Endodermal cell (in vitro differentiated cells): ENCODE measurements at regions not wholly inside any gene's neighbourhood (a gene's known extent, or its start where the extent isn't known, plus 50 kb on each side); places are given as distances from the start of the nearest gene placed in this dataset.
A peak's percentile ranks its signal among the peaks of the same experiment; 100 is the strongest.

Source experiments
- DNase-seq: peaks from one replicate; pipeline ENCODE4 v3.0.0-alpha.2; 2017
- H3K27ac ChIP-seq: 2 replicates; pipeline ENCODE4 v1.5.1; 2013; ENCODE audit warnings: mild to moderate bottlenecking, low read depth, low read length, moderate library complexity
- H3K27me3 ChIP-seq: 2 replicates; pipeline ENCODE4 v1.6.1; 2013; ENCODE audit warnings: mild to moderate bottlenecking, low read length, moderate library complexity; ENCODE audit not compliant: insufficient read depth, control insufficient read depth, poor library complexity, severe bottlenecking
- H3K36me3 ChIP-seq: 2 replicates; pipeline ENCODE4 v1.7.0; 2013; ENCODE audit warnings: mild to moderate bottlenecking, low read length, moderate library complexity; ENCODE audit not compliant: control insufficient read depth, insufficient read depth
- H3K4me1 ChIP-seq: one replicate; pipeline ENCODE4 v1.7.0; 2013; ENCODE audit warnings: low read length; ENCODE audit not compliant: control insufficient read depth, insufficient read depth
- H3K4me3 ChIP-seq: 2 replicates; pipeline ENCODE4 v1.5.1; 2013; ENCODE audit warnings: mild to moderate bottlenecking, low read length, moderate library complexity
- H3K9ac ChIP-seq: 2 replicates; pipeline ENCODE4 v1.6.1; 2013; ENCODE audit warnings: mild to moderate bottlenecking, low read length, moderate library complexity; ENCODE audit not compliant: poor library complexity, severe bottlenecking; ENCODE audit errors: extremely low read depth
- H3K9me3 ChIP-seq: 2 replicates; pipeline ENCODE4 v1.6.1; 2013; ENCODE audit warnings: mild to moderate bottlenecking, low read length, moderate library complexity; ENCODE audit not compliant: control insufficient read depth
- H3K27ac Mint-ChIP-seq: 2 replicates; pipeline ENCODE4 v1.8.0; 2020; ENCODE audit warnings: mixed read lengths
- H3K27me3 Mint-ChIP-seq: 2 replicates; pipeline ENCODE4 v1.8.0; 2021; ENCODE audit warnings: mild to moderate bottlenecking, mixed read lengths; ENCODE audit not compliant: insufficient read depth
- H3K36me3 Mint-ChIP-seq: 2 replicates; pipeline ENCODE4 v1.8.0; 2020; ENCODE audit warnings: low read depth, mixed read lengths
- H3K4me1 Mint-ChIP-seq: 2 replicates; pipeline ENCODE4 v1.8.0; 2020; ENCODE audit warnings: mixed read lengths
- H3K4me3 Mint-ChIP-seq: 2 replicates; pipeline ENCODE4 v1.8.0; 2020; ENCODE audit warnings: mild to moderate bottlenecking, moderate library complexity, mixed read lengths
- H3K9me3 Mint-ChIP-seq: 2 replicates; pipeline ENCODE4 v1.8.0; 2020; ENCODE audit warnings: mild to moderate bottlenecking, mixed read lengths
- WGBS, 2 experiments: methylation state at CpG; one replicate each; pipeline versions ENCODE4 v1.1.5 to v1.1.7; 2013; ENCODE audit warnings: missing lambda C conversion rate in 2 of 2, mixed read lengths in 1 of 2; ENCODE audit not compliant: insufficient coverage in 1 of 2, insufficient read length in 1 of 2; 5-methylcytosine and 5-hydroxymethylcytosine counted together
- TF ChIP-seq, protein P1 (sequence below): fragments of 200-600 bp; sonication (generic); conservative IDR thresholded peaks from 2 replicates; pipeline ENCODE4 v1.5.0; 2021; ENCODE audit warnings: antibody characterized with exemption, mild to moderate bottlenecking

DNA sequence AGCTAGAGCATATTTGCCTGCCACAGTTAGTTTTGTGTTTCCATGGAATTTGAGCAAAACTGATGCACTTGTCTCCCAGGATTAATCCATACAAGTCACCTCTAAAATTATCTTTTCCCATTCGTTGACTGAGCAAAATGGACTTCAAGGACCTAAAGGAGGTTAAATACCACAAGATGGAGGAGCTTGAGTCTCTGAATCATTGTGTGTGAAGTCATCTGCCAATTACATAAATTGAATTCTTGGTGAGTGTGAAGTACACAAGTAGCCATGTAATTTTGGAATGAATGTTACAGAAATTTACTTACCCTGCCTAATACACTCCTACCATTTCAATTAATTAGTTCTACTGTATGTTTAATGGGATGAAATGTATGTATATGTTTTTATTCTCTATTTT, 501.7 kb upstream of the POT1 start:
- Histone ChIP-seq H3K4me1 (peaks cover 16% of the 10 kb centered on the region), H3K9me3 (peaks cover 9% of the 10 kb centered on the region), H3K36me3 (peaks cover 3% of the 10 kb centered on the region), H3K27me3 (no peaks in the 10 kb centered on the region), H3K27ac (no peak overlapping the region), H3K4me3 (no peak overlapping the region), H3K9ac (no peak overlapping the region)
- WGBS, 2 experiments: 82% methylated on average over 1 of the region's 1 CpG; no CpG with 5 or more reads in 1 of the 2 experiments
- Mint-ChIP-seq H3K4me3 (no peak overlapping the region), H3K9me3 (peaks cover 5% of the 10 kb centered on the region), H3K27ac (no peak overlapping the region), H3K36me3 (peaks cover 6% of the 10 kb centered on the region), H3K27me3 (no peaks in the 10 kb centered on the region), H3K4me1 (peaks cover 29% of the 10 kb centered on the region)
- TF ChIP-seq, protein P1, sequence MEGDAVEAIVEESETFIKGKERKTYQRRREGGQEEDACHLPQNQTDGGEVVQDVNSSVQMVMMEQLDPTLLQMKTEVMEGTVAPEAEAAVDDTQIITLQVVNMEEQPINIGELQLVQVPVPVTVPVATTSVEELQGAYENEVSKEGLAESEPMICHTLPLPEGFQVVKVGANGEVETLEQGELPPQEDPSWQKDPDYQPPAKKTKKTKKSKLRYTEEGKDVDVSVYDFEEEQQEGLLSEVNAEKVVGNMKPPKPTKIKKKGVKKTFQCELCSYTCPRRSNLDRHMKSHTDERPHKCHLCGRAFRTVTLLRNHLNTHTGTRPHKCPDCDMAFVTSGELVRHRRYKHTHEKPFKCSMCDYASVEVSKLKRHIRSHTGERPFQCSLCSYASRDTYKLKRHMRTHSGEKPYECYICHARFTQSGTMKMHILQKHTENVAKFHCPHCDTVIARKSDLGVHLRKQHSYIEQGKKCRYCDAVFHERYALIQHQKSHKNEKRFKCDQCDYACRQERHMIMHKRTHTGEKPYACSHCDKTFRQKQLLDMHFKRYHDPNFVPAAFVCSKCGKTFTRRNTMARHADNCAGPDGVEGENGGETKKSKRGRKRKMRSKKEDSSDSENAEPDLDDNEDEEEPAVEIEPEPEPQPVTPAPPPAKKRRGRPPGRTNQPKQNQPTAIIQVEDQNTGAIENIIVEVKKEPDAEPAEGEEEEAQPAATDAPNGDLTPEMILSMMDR: no peak
- no peak for DNase-seq

GRCh38 chr7:125430013-125430412, 500.4 kb upstream of the POT1 start:
- 55% methylated on average over 2 of the region's 2 CpGs; no CpG with 5 or more reads in 1 of the 2 experiments for WGBS, 2 experiments
- peaks cover 29% of the 10 kb centered on the region for H3K4me1 Mint-ChIP-seq

GRCh38 chr7:125427676-125428075, 498.1 kb upstream of the POT1 start:
- peaks cover 16% of the 10 kb centered on the region for H3K4me1 ChIP-seq
- H3K27me3 ChIP-seq: no peaks in the 10 kb centered on the region
- H3K9me3 Mint-ChIP-seq: peaks cover 12% of the 10 kb centered on the region
- H3K27me3 Mint-ChIP-seq: no peaks in the 10 kb centered on the region
- peaks cover 12% of the 10 kb centered on the region for H3K36me3 Mint-ChIP-seq
- peaks cover 29% of the 10 kb centered on the region for H3K4me1 Mint-ChIP-seq
- DNase-seq: peak; percentile 61
- peak overlapping the region; percentile 25 for H3K27ac Mint-ChIP-seq
- H3K9ac ChIP-seq: no peak overlapping the region
- H3K27ac ChIP-seq: no peak overlapping the region
- TF ChIP-seq, protein P1: peak; percentile 16
- H3K4me3 Mint-ChIP-seq: no peak overlapping the region
- 40 to 70% methylated on average over 1 of the region's 1 CpG for WGBS, 2 experiments
- H3K36me3 ChIP-seq: peaks cover 3% of the 10 kb centered on the region
- H3K9me3 ChIP-seq: peaks cover 9% of the 10 kb centered on the region
- peak overlapping the region; percentile 42 for H3K4me3 ChIP-seq

More at GRCh38 chr7:125430013-125430412, 500.4 kb upstream of the POT1 start:
- Histone ChIP-seq H3K27me3 (no peaks in the 10 kb centered on the region), H3K36me3 (peaks cover 3% of the 10 kb centered on the region), H3K9me3 (peaks cover 9% of the 10 kb centered on the region), H3K4me3 (no peak overlapping the region), H3K4me1 (peaks cover 16% of the 10 kb centered on the region), H3K9ac (no peak overlapping the region), H3K27ac (no peak overlapping the region)
- Mint-ChIP-seq H3K4me3 (no peak overlapping the region), H3K27me3 (no peaks in the 10 kb centered on the region), H3K9me3 (peaks cover 11% of the 10 kb centered on the region), H3K27ac (no peak overlapping the region), H3K36me3 (peaks cover 12% of the 10 kb centered on the region)
- DNase-seq: peak; percentile 54
- TF ChIP-seq, protein P1: no peak
